ENCODE measurements at regions not wholly inside any gene's neighbourhood (a gene's known extent, or its start where the extent isn't known, plus 50 kb on each side); places are given as distances from the start of the nearest gene placed in this dataset.

GRCh38 chr2:128969374-128969773 lies 650.7 kb upstream of the HS6ST1 start:
- no peak overlapping the region for H3K4me3 ChIP-seq (ENCODE audit: low read length)
- no peak for DNase-seq (ENCODE audit: low read depth)
- TF ChIP-seq CTCF (conservative IDR thresholded peaks at IDR 0.05; ENCODE audit: low read depth, low read length), result no peak

- DNase-seq (ENCODE audit: low read depth), result no peak
- no peak overlapping the region for H3K4me3 ChIP-seq (ENCODE audit: low read length)
- TF ChIP-seq CTCF (conservative IDR thresholded peaks at IDR 0.05; ENCODE audit: low read depth, low read length), result no peak
Measured at GRCh38 chr2:128970332-128971116, 651.9 kb upstream of the HS6ST1 start.

DNA sequence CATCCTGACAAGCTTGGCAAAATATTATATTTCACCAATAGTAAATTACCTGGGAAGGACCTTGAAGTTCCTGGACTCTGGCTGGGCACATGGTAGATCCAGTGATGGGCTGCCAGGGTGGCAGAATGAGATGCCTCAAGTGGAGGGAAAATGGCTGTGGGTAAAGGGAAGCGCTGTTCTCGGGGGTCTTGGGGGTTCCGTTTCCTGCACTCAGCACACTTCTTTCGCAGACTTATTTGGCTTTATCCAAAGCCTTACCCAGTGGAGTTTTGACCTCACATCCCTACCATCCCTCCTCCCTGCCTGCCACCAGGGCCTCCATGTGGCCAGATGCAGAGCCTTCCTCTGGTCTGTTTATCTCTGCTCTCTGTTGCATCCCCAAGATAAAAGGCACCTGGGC lies 654.9 kb upstream of the HS6ST1 start:
- no peak for DNase-seq (ENCODE audit: low read depth)
- H3K4me3 ChIP-seq (ENCODE audit: low read length), result no peak overlapping the region
- no peak for TF ChIP-seq CTCF (conservative IDR thresholded peaks at IDR 0.05; ENCODE audit: low read depth, low read length)

DNA sequence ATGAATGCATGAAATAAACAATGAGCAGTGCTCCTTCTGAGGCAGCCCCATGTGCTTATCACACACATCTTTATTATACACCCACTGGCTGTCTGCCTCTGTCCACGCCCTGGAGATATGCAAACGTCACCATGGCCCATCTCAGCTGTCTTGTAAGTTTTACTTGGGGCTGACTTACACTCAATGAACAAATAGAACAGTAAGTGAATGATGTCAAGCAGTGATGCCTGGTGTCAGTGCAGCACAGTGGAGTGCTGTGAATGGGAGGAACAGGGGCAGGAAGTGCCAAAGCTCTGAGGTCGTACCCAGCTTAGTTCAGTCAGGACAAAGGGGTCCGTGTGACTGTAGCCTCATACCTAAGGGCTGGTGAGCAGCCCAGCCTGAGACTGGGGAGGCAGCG lies 659.5 kb upstream of the HS6ST1 start:
- no peak for TF ChIP-seq CTCF (conservative IDR thresholded peaks at IDR 0.05; ENCODE audit: low read depth, low read length)

GRCh38 chr2:128979182-128979581 lies 660.5 kb upstream of the HS6ST1 start:
- DNase-seq (ENCODE audit: low read depth), result no peak
- no peak overlapping the region for H3K4me3 ChIP-seq (ENCODE audit: low read length)
- TF ChIP-seq CTCF (conservative IDR thresholded peaks at IDR 0.05; ENCODE audit: low read depth, low read length), result no peak

More for the DNA sequence above, 659.5 kb upstream of the HS6ST1 start:
- no peak for DNase-seq (ENCODE audit: low read depth)
- no peak overlapping the region for H3K4me3 ChIP-seq (ENCODE audit: low read length)

GRCh38 chr2:128980475-128980874 lies 661.8 kb upstream of the HS6ST1 start:
- TF ChIP-seq CTCF (conservative IDR thresholded peaks at IDR 0.05; ENCODE audit: low read depth, low read length), result no peak
- no peak overlapping the region for H3K4me3 ChIP-seq (ENCODE audit: low read length)
- no peak for DNase-seq (ENCODE audit: low read depth)

GRCh38 chr2:128981353-128981752 lies 662.7 kb upstream of the HS6ST1 start:
- no peak overlapping the region for H3K4me3 ChIP-seq (ENCODE audit: low read length)
- DNase-seq (ENCODE audit: low read depth), result no peak
- TF ChIP-seq CTCF (conservative IDR thresholded peaks at IDR 0.05; ENCODE audit: low read depth, low read length), result no peak

Data from retinal pigment epithelial cell (primary cell).